Suprapubic skin (tissue), 4 donors: ENCODE measurements at regions not wholly inside any gene's neighbourhood (a gene's known extent, or its start where the extent isn't known, plus 50 kb on each side); places are given as distances from the start of the nearest gene placed in this dataset.
"Not testable (repeated sequence)": the region's sequence is repeated elsewhere in the genome, so short reads cannot be mapped to it uniquely, and the experiment has no call there.

Experiments used
- DNase-seq, 2 donors: peaks; one replicate each; pipeline ENCODE4 v3.0.0-alpha.2; 2019; ENCODE audit warnings: low spot score in 2 of 2
- H3K27ac ChIP-seq: fragments of 200-600 bp; sonication (generic); one replicate; pipeline ENCODE4 v1.5.1; 2019
- H3K27me3 ChIP-seq: fragments of 200-600 bp; sonication (generic); one replicate; pipeline ENCODE4 v1.5.1; 2019
- H3K36me3 ChIP-seq: fragments of 200-600 bp; sonication (generic); one replicate; pipeline ENCODE4 v1.5.1; 2019
- H3K4me1 ChIP-seq: fragments of 200-600 bp; sonication (generic); one replicate; pipeline ENCODE4 v1.5.1; 2019
- H3K4me3 ChIP-seq: fragments of 200-600 bp; sonication (generic); one replicate; pipeline ENCODE4 v1.5.1; 2019; ENCODE audit warnings: mild to moderate bottlenecking
- H3K9me3 ChIP-seq: fragments of 200-600 bp; sonication (generic); one replicate; pipeline ENCODE4 v1.5.1; 2019
- EP300 ChIP-seq: sonication (generic); formaldehyde crosslinking; IDR thresholded peaks from one replicate; pipeline ENCODE4 v1.6.1; 2017; ENCODE audit warnings: antibody characterized with exemption
- POLR2A ChIP-seq, 2 donors: fragments of 450-650 bp; IDR thresholded peaks; one replicate each; pipeline ENCODE4 v1.6.1; 2017; ENCODE audit warnings: antibody characterized with exemption in 2 of 2, mild to moderate bottlenecking in 2 of 2, moderate library complexity in 2 of 2
- POLR2AphosphoS5 ChIP-seq, 3 donors: sonication (generic); formaldehyde crosslinking; IDR thresholded peaks; one replicate each; pipeline ENCODE4 v1.6.1; 2017; ENCODE audit warnings: antibody characterized with exemption in 3 of 3
- WGBS: methylation state at CpG from one replicate; pipeline ENCODE4 v1.1.5; 2018; 5-methylcytosine and 5-hydroxymethylcytosine counted together
- TF ChIP-seq, protein P1 (sequence below), 2 donors: fragments of 200-600 bp in 1 of 2; fragments of 450-650 bp in 1 of 2; sonication (generic) in 1 of 2; IDR thresholded peaks; one replicate each; pipeline ENCODE4 v1.5.1; 2016 to 2019; ENCODE audit warnings: antibody characterized with exemption in 2 of 2, mild to moderate bottlenecking in 1 of 2, moderate library complexity in 1 of 2

- H3K4me3 ChIP-seq, result no peak overlapping the region
- H3K27ac ChIP-seq, result no peak overlapping the region
- WGBS, result 90% methylated on average over 2 of the region's 2 CpGs
- DNase-seq, result no peak
- peaks cover 6% of the 10 kb centered on the region for H3K9me3 ChIP-seq
- TF ChIP-seq POLR2AphosphoS5 (IDR thresholded peaks at IDR 0.05) (no peak), POLR2A (IDR thresholded peaks at IDR 0.05) (no peak), EP300 (no peak)
- TF ChIP-seq, protein P1, sequence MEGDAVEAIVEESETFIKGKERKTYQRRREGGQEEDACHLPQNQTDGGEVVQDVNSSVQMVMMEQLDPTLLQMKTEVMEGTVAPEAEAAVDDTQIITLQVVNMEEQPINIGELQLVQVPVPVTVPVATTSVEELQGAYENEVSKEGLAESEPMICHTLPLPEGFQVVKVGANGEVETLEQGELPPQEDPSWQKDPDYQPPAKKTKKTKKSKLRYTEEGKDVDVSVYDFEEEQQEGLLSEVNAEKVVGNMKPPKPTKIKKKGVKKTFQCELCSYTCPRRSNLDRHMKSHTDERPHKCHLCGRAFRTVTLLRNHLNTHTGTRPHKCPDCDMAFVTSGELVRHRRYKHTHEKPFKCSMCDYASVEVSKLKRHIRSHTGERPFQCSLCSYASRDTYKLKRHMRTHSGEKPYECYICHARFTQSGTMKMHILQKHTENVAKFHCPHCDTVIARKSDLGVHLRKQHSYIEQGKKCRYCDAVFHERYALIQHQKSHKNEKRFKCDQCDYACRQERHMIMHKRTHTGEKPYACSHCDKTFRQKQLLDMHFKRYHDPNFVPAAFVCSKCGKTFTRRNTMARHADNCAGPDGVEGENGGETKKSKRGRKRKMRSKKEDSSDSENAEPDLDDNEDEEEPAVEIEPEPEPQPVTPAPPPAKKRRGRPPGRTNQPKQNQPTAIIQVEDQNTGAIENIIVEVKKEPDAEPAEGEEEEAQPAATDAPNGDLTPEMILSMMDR (IDR thresholded peaks at IDR 0.05), result no peak
- H3K36me3 ChIP-seq, result no peaks in the 10 kb centered on the region
- H3K27me3 ChIP-seq, result no peaks in the 10 kb centered on the region
- H3K4me1 ChIP-seq, result no peaks in the 10 kb centered on the region
These were observed 520.9 kb downstream of the HTR1B start for GRCh38 chr6:76942203-76942966.

DNA sequence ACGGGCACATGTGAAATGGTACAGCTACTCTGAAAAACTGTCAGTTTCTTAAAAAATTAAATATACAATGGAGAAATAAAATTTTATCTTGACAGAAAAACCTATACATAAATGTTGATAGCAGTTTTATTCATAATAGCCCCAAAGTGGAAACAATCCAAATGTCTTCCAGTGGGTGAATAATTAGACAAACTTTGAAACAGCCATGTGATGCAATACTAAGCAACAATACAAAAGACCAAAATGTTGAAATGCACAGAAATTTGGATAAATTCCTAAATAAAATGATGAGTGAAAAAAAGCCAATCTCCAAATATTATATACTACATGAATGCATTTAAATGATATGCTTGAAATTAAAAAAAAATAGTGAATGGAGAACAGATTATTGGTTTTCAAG is 523.1 kb downstream of the HTR1B start:
- H3K9me3 ChIP-seq, result peaks cover under 1% of the 10 kb centered on the region
- H3K4me1 ChIP-seq, result no peaks in the 10 kb centered on the region
- 94% methylated on average over 1 of the region's 1 CpG for WGBS
- no peaks in the 10 kb centered on the region for H3K27me3 ChIP-seq
- DNase-seq, result no peak
- TF ChIP-seq, protein P1 (IDR thresholded peaks at IDR 0.05), result no peak
- TF ChIP-seq POLR2A (IDR thresholded peaks at IDR 0.05), result no peak
- TF ChIP-seq POLR2AphosphoS5 (IDR thresholded peaks at IDR 0.05), result no peak
- no peak for TF ChIP-seq EP300
- H3K36me3 ChIP-seq, result no peaks in the 10 kb centered on the region
- no peak overlapping the region for H3K27ac ChIP-seq
- no peak overlapping the region for H3K4me3 ChIP-seq

- Histone ChIP-seq H3K9me3 (no peaks in the 10 kb centered on the region), H3K4me3 (no peak overlapping the region), H3K36me3 (no peaks in the 10 kb centered on the region), H3K27ac (no peak overlapping the region), H3K4me1 (no peaks in the 10 kb centered on the region), H3K27me3 (no peaks in the 10 kb centered on the region)
- WGBS, result 66% methylated on average over 2 of the region's 2 CpGs
- DNase-seq, result no peak
- TF ChIP-seq POLR2A (IDR thresholded peaks at IDR 0.05), result no peak
- TF ChIP-seq POLR2AphosphoS5 (IDR thresholded peaks at IDR 0.05), result no peak
- TF ChIP-seq, protein P1 (IDR thresholded peaks at IDR 0.05), result no peak
- TF ChIP-seq EP300, result no peak
These were observed 548.6 kb downstream of the HTR1B start for GRCh38 chr6:76914737-76915136.

GRCh38 chr6:76905541-76905940 is 557.8 kb downstream of the HTR1B start:
- H3K4me1 ChIP-seq, DNase-seq, H3K9me3 ChIP-seq, H3K27me3 ChIP-seq, H3K4me3 ChIP-seq, H3K27ac ChIP-seq, H3K36me3 ChIP-seq: not testable (repeated sequence)
- WGBS, result 100% methylated on average over 2 of the region's 6 CpGs

- Histone ChIP-seq H3K27me3 (no peaks in the 10 kb centered on the region), H3K9me3 (no peaks in the 10 kb centered on the region), H3K27ac (no peak overlapping the region), H3K4me3 (no peak overlapping the region), H3K36me3 (no peaks in the 10 kb centered on the region), H3K4me1 (no peaks in the 10 kb centered on the region)
- no peak for TF ChIP-seq POLR2AphosphoS5 (IDR thresholded peaks at IDR 0.05)
- TF ChIP-seq, protein P1 (IDR thresholded peaks at IDR 0.05), result no peak
- TF ChIP-seq EP300, result no peak
- TF ChIP-seq POLR2A (IDR thresholded peaks at IDR 0.05), result no peak
- WGBS, result 65% methylated on average over 3 of the region's 3 CpGs
- no peak for DNase-seq
These were observed 570.7 kb downstream of the HTR1B start for GRCh38 chr6:76892542-76892941.

GRCh38 chr6:76888351-76888750 is 574.9 kb downstream of the HTR1B start:
- Histone ChIP-seq H3K4me1 (no peaks in the 10 kb centered on the region), H3K9me3 (no peaks in the 10 kb centered on the region), H3K4me3 (no peak overlapping the region), H3K27me3 (no peaks in the 10 kb centered on the region), H3K36me3 (no peaks in the 10 kb centered on the region), H3K27ac (no peak overlapping the region)
- TF ChIP-seq, protein P1 (IDR thresholded peaks at IDR 0.05), result no peak
- TF ChIP-seq POLR2AphosphoS5 (IDR thresholded peaks at IDR 0.05), result no peak
- TF ChIP-seq POLR2A (IDR thresholded peaks at IDR 0.05), result no peak
- no peak for TF ChIP-seq EP300
- DNase-seq, result no peak
